Left hindlimb (tissue), 1 donor: ENCODE measurements at regions not wholly inside any gene's neighbourhood (a gene's known extent, or its start where the extent isn't known, plus 50 kb on each side); places are given as distances from the start of the nearest gene placed in this dataset.

ENCODE experiments used
- DNase-seq: peaks from one replicate; pipeline ENCODE4 v3.0.0-alpha.2; 2018

DNA sequence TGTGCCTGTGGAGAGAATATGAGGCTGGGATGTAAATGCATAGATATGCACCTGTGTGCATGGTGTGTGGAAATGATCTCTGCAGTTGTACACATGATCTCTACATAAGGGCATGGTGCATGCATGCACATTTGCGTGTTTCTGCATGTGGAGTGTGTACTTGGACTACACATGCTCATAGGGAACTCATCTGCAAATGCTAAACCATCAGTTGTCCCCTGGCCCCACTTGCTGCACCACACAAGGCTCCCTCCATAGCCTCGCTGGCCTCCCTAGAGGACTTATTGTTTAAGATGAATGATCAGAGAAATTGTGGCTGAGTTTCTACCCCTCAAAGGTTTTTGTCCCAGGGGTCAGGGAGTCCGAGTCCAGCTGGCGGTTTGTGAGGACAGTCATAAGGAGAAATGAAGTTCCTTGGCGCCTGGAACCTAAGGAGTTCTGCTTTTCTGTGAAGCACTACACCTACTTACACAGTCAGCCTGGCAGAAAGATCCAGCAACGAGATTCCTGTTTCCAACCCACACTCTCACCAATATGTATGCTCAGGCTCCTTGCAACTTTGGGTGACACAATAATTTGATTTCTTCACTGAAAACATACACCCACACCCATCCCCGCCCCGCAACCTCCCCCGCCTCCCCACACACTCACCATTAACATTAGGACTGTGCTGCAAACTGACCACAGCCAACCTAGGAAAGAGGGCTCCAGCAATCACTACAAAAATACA, 79.9 kb upstream of the CPEB4 start:
- DNase-seq, result no peak

DNA sequence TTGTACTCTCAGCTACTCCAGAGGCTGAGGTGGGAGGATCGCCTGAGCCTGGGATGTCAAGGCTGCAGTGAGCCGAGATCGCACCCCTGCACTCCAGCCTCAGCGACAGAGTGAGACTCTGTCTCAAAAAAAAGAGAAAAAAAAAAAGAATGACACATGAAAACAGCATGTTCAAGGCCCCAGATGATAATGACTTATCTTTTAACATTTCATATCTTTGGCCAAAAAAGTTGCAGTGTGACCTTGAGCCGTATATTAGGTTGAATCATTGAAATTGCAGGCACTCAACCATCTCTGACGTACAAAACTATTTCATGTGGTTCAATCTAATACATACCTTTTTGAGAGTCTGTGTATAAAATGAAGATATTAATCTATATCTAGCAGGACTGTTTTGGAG, 79.1 kb upstream of the CPEB4 start:
- no peak for DNase-seq

DNA sequence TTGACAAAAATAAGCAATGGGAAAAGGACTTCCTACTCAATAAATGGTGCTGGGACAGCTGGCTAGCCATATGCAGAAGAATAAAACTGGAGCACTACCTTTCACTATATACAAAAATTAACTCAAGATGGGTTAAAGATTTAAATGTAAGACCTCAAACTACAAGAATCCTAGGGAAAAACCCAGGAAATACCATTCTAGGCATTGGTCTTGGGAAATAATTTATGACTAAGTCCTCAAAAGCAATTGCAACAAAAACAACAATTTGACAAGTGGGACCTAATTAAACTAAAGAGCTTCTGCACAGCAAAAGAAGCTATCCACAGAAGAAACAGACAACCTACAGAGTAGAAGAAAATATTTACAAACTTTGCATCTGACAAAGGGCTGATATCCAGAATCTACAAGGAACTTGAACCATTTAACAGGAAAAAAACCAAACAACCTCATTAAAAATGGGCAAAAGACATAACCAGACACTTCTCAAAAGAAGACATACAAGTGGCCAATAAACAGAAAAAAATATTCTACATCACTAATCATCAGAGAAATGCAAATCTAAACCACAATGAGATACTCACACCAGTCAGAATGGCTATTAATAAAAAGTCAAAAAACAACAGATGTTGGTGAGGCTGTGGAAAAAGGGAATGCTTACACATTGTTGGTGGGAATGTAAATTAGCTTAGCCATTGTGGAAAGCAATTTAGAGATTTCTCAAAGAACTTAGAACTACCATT, 75.2 kb upstream of the CPEB4 start:
- DNase-seq, result no peak

DNA sequence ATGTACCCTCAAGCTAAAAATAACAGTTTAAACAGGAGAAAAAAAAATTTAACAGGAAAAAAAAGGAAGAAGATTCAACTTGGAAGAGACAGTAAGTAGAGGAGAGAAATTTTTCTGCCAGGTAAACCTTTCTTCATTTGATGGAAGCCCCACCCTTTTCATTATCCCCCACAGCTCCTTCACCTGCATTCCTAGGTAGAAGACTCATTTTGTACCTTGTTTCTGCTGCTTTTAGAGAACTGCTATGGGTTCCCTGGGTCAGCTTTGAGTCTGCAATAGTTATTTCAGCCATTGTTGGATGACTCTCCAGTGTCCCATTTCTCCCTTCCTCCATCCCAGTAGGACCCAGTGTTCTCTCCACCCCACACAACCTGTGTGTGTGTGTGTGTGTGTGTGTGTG, 74.1 kb upstream of the CPEB4 start:
- DNase-seq, result no peak

DNA sequence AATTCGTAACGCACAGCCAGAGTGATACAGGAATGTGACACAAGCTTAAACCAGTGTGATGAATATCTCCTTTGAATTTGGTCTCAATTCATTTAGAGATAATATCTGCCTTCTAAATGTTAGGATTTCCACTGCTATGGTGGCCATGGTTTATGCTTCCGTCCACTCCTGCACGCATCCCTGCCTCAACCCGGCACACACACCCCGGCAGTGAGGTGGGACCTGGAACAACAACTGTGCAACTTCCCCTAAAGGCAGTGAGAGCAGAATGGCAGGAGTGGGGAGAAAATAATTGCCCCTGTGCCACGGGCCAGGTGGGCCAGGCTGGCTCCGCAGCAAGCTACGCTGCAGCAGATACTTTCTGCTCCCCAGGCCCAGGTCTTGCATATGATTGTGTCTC, 72.6 kb upstream of the CPEB4 start:
- no peak for DNase-seq

DNA sequence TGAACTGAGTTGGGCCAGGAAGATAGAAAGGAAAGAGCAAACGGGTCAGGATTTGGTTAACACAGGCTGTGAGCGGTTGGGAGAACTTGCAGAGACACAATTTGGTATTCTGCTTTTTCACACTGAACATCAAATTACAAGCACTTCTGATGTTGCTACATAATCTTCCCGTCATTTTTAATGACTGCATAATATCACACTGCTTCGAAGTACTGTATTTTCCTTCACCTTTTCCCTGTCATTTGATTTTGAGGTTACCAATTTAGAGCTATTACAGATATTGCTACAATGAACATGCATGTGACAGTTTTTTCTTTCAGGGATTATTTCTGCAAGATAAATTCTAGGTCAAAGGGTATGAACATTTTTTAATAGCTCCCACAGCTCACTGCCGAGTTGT, 71.4 kb upstream of the CPEB4 start:
- DNase-seq, result no peak

DNA sequence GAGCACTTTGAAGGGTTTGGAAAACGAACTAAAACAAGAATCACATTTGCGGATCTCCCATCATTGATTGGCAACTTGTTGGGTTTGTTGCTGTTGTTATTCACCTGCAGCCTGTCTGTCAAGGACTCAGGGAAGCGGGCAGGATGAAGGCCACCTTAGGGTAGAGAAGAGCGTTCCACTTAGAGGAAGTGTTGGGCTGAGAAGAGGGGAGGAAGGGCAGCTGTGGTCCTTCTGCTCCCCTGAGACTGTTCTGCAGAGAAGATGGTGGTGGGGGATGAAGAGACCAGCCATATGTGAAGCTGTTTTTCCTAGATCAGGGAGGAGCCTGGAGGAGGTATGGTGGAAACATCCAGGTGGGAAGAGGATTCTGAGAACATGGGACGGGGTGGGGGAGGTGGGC, 70.6 kb upstream of the CPEB4 start:
- DNase-seq, result no peak

DNA sequence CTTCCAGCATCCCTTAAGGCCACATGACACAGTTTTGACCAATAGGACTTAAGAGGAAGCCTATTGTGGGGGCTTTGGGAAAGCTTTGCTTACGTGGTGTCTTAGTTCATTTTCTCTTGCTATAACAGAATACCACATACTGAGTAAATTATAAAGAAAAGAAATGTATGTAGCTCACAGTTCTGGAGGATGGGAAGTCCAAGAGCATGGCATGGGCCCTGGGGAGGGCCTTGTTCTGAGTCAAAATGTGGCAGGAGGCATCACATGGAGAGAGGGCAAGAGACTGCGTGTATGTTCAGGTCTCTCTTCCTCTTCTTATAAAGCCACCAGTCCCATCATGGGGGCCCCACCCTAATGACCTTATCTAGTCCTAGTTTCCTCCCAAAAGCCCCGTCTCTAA, 68.6 kb upstream of the CPEB4 start:
- DNase-seq, result no peak

DNA sequence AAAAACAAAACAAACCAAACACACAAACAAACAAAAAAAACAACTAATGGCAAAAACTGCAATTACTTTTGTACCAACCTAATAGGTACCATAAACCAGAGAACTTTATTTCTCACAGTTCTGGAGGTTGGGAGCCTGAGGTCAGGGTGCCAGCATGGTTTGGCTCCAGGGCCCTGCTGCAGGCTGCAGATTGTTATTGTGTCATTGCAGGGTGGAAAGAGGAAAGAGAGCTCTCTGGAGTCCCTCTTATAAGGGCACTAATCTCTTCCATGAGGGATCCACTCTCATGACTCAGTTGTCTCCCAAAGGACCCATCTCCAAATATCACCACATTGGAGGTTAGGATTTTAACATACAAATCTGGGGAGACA, 64.9 kb upstream of the CPEB4 start:
- DNase-seq, result no peak

DNA sequence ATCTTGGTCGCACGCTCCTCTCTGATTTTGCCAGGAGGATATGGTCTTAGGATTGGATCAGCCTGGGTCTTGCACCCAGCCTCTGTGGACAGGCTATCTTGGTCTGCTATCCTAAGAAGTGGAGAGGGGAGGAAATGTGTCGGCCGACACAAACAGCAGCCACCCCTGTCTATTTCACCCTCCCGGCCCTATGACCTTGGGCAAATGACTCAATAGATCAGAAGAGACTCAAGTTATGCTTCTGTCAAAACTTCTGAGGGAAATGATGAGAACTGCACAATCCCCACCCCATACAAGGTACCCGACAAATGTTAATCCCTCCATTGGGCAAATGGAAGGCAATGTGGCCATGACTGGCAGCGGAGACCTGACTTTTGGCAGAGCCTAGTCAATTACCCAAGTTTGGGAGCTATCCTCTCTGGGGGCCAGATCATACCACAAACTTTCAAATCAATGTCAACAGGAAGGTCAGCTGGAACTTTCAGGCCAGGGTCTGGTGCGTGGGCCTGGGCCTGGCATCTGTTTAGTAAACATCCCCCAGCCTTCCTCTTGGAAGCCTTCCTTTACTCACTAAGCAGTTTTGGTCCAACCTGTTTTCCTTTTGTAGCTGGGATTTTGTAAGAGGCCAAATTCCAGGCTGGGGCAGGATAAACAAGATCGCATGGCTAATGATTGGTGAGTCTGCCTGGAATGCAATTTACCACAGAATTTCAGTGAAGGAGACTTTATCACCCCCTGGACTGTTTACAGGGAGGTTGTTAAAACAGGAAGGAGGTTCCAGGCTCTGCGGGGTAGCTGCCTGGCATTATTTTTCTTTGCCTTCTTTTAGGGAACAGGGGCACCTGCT, 64.2 kb upstream of the CPEB4 start:
- no peak for DNase-seq

DNA sequence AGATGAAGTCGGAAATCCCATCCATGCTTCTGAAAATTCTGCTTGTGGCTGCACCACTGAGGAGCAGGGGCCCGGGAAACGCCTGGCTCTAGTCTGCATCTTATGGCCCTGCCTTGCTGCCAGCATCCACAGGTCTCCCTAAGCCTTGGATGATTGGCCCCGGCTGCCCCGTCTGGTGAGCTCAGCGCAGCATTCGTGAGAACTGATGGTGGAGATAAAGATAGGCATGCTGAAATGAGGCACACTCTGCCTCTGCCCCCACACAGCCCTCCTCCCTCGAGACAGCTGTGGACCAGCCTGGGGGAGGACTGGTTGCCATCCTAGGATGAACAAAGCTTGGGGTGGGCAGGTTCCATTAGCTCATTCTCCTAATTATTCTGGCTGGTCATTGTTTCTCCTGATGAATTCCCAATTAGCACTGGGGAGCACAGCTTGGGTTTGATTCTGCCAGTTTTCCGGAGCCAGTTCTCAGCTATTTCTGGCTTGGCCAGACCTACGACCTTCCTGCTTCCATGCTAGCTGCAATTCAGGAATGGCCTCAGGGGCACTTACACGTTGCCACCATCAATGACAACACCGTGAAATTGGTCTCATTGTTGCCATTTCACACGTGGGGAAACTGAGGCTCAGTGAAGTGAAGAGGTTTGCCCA, 62.8 kb upstream of the CPEB4 start:
- no peak for DNase-seq

DNA sequence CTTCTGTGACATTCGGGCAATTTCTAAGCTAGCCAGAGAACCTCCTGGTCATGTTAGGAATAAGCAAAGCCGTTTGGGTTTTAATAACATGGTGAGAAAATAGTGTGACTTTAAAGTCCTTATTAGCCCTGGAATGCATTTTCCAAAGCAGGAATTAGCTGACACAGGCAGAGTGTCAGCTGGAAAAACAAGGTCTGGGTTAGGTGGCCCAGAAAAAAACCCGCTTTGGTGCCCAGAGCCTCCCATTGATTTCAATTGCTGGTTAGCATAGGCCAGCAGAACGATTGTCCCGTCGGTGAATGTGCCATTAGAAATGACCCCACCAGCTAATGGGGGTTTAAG, 62.1 kb upstream of the CPEB4 start:
- no peak for DNase-seq

DNA sequence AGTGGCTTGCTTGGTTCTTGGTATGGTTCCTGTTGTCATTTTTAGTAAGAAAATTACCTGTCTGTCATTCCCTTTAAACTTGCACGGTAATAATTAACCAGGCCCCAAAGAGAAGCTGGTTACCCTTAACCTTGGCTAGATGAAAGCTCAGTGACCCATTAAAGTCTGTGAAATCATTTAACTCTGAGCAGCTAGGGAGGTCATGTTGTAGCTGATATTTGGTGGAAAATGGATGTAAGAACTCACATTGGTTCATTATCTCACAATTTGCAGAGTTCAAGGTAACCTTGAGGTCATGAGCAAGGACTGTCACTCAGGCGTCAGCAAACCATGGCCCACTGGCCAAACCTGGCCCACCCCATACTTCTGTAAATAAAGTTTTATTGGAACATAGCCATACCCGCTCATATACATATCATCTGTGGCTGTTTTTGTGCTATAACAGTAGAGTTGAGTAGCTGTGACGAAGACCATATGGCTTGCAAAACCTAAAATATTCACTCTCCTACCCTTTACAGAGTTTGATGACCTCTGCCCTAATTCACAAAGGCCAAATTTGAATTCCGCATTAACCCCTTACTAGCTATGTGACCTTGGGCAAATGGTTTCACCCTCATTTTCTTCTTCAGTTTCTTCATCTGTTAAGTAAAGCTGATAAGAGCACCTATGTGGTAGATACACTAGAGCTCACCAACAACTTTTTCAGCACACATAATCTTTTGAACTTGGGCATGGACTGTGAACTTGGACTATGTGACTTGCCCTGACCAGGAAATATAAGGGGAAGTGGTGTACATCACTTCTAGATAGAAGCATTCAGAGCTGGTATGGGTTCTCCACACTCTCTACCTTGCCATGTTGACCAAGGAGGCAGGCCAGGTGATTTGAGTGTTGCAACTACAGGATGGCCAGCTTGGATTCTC, 61.5 kb upstream of the CPEB4 start:
- no peak for DNase-seq

DNA sequence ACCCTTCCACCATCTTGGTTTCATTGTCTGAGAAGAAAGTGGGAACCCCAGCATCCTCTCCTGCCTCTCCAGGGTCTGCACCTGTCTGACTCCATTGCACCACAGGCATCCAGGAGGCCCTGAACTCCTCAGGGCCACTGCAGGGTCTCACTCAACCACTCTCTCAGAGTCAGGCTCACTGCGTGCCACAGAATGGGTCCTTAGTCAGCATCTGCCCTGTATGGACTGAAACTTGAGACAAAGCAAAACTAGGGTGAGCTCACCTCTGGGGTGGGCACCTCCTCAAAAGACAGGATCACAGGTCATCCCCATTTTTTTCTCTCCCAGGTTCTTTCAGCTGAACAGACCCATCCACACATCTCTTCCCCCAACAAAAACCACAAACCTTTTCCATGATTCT, 59.2 kb upstream of the CPEB4 start:
- DNase-seq, result no peak

DNA sequence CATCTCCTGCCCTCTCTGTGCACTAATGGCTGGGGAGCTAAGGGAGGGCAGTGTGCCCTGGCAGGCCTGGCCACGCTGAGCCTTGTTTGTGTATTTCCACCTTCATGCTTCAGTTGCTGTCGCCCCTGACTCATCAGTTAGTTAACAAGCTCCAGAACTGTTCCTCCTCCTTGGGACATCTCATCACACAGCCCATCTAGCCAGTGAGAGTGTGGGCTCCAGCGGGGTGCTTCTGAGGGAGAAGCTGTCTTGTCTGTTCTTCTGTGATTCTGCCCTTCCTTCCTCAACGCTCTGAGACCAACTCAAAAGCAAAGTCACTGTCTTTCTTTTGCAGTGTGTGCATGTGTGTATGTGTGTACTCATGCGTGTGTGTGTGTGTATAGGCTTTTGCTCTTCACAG, 58.3 kb upstream of the CPEB4 start:
- DNase-seq, result no peak

DNA sequence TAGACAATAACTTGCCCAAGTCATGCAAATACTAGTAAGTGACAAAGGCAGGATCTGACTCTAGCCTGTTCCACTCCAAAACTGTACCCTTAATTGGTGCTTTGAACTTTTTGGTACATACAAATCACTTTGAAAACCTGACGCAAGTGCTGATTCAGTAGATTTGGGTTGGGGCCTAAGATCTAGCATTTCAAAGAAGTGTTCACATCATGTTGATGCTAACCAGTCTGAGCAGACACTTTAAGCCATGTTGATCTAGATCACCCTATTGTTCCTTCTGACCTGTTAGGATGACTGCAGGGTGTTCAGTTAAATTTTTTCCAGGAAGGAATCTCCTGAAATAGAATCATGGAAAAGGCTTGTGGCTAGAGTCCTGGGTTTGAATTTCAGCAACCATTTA, 57.7 kb upstream of the CPEB4 start:
- no peak for DNase-seq

DNA sequence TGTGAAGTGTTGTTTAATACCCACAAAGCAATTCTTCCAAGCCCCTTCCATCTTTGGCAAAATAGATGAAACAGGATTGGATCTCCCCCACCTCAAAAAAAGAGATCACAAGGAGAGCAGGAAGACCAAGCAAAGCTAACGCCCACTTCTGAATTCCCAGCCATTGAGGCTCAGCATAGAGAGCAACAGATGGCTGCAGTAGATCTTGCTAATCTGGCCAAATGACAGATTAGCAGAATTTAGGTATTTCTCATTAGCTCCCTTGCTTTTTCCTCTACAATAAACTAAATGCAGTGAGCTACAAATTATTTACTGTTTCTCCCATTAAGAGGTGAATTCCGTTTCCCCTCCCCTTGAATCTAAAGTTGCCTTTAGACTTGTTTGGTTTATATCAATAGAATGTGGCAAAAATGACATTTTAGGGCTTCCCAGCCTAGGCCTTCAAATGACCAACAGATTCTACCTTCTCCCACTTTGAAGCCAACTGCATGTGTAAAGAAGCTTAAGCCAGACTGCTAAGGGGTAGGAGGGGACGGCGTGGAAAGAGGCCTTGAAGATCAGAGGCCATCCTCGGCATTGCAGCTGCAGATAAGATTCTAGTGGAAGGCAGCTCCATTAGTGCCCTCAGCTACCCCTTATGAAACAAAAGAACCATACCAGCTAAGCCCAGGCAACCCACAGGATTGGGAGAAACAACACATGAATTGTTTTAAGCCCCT, 56.8 kb upstream of the CPEB4 start:
- DNase-seq, result no peak

DNA sequence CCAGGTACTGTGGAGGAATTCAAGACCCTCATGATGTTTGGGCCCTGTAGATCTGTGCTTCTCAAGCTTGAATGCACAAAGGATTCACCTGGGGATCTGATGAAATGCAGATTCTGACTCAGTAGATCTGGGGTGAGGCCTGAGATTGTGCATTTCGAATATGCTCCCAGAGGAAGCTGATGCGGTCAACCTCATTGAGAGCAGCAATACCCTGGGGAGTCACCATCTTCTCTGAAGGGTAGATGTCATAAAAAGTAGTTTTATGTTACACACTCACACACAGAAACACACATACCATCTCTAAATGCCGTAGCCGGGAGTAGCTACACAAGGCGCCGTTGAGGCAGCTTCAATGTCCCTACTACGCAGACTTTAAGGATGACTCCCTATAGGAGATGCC, 55.8 kb upstream of the CPEB4 start:
- DNase-seq, result no peak

DNA sequence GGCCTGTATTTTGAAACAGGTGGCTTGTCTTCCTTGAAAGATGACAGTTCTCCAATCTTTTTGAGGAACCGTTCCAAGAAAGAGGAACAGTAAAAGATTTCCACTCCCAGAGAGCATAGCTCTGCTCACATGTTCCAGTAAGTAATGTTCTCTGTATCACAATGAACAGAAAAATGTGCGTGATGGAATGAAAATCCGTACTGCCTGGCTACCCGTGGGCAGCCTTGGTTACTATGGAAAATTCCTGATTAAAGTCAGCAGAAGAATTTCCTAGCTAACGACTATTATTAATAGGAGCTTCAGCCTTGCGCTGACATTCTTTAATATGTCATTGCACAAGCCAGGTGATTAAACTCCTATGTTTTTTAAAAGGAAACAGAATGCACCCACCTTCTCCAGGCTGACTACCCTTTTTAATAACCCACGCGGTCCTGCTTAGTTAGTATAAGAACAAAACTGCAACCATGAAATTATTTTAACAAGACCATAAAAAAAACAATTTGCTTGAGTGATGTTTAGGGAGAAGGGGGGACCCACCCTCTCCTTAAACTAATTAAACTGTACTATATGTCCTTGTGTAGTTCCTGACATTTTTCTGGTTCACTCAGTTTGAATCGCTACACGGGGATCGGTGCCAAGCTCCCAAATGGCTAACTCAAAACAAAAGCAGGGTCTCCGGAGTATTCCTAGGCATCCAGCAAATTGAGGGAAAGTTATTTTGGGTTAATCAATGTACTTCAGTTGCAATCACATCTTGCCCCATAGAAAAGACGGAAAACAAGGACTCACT, 54.8 kb upstream of the CPEB4 start:
- DNase-seq, result no peak

DNA sequence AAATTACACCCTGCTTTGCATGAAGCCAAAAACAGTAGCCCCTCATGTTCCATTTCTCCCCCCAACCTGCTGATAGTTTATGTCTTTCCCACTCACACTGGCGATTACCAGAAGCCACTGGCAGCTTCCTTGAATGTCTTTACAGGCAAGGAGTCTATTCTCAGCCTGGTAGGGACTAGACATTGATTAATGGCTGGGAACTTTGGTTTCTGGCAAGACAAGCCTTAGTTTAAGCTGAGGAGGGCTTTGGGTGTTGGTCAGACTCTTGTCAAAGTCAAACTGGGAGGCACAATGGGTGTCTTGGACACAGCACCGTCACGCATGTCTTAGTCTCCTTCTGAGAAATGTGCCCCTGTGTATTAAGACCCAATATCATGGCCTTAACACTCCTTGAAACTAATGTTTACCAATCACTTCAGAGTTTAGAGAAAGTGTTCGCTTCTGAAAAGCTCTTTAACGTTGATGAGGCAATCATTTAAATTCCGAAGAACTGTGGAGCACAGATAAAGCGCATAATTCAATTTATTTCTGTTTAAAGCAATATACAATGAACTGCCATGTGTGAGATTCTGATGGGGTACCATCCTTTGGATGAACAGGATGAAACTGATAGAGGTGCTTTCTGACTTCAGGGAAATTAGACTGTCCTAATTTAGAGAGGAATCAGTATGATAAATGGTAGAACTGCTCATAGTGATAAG, 53.9 kb upstream of the CPEB4 start:
- DNase-seq, result no peak
